Endothelial cell of umbilical vein (primary cell): ENCODE measurements at regions not wholly inside any gene's neighbourhood (a gene's known extent, or its start where the extent isn't known, plus 50 kb on each side); places are given as distances from the start of the nearest gene placed in this dataset.

Experiments used
- BruUV-seq: library from RNA; stranded (reverse); fragments of 400-500 nt; replicated peaks from 2 replicates; lab custom pipeline; 2021; lab: Mats Ljungman, UMichigan
- CTCF ChIA-PET: fragments of 300-600, 350-600 bp; sonication (Branson Sonifier 250); formaldehyde crosslinking; loops from one replicate; lab custom pipeline; 2021; ENCODE audit warnings: antibody characterized with exemption, inconsistent platforms; lab: Charles Lee
- POLR2A ChIA-PET: fragments of 300-600, 350-600 bp; sonication (Branson Sonifier 250); formaldehyde crosslinking; loops from one replicate; lab custom pipeline; 2021; ENCODE audit warnings: antibody characterized with exemption, inconsistent platforms; lab: Charles Lee
- DNase-seq: peaks from one replicate; pipeline ENCODE4 v3.0.0-alpha.2; 2011; ENCODE audit warnings: low read depth, low spot score
- FAIRE-seq: peaks from 2 replicates; lab custom pipeline; 2011; peaks lifted over from hg19 to GRCh38; lab: Jason Lieb, UNC
- H2AFZ ChIP-seq: 2 replicates; pipeline ENCODE4 v1.6.0; 2012; ENCODE audit warnings: low read depth, low read length, control low read depth, inconsistent platforms
- H3K27ac ChIP-seq: 2 replicates; pipeline ENCODE4 v1.5.1; 2011; ENCODE audit warnings: low read depth, mild to moderate bottlenecking, control low read depth, low read length, moderate library complexity; ENCODE audit not compliant: insufficient read depth
- H3K27me3 ChIP-seq, 2 experiments: 2 replicates each; pipeline versions ENCODE4 v1.6.0 to v1.6.1; 2011; ENCODE audit warnings: low read length in 2 of 2, mixed read lengths in 1 of 2; ENCODE audit not compliant: control insufficient read depth in 2 of 2, insufficient read depth in 2 of 2
- H3K36me3 ChIP-seq, 2 experiments: 2 replicates in 1 of 2; 3 replicates in 1 of 2; pipeline ENCODE4 v1.5.1; 2011; ENCODE audit warnings: low read length in 2 of 2, mild to moderate bottlenecking in 1 of 2, moderate library complexity in 1 of 2; ENCODE audit not compliant: control insufficient read depth in 2 of 2, insufficient read depth in 2 of 2; ENCODE audit errors: extremely low read depth in 1 of 2
- H3K4me1 ChIP-seq: 3 replicates; pipeline ENCODE4 v1.5.1; 2011; ENCODE audit warnings: mild to moderate bottlenecking, low read length; ENCODE audit not compliant: control insufficient read depth, insufficient read depth; ENCODE audit errors: extremely low read depth
- H3K4me2 ChIP-seq: 2 replicates; pipeline ENCODE4 v1.6.1; 2011; ENCODE audit warnings: low read length, control low read depth, mixed read lengths; ENCODE audit not compliant: insufficient read depth
- H3K4me3 ChIP-seq, 3 experiments: fragments of 200-600 bp in 1 of 3; sonication (generic), shearing (Covaris generic) in 1 of 3; replicated peaks in 1 of 3; 2 replicates each; pipeline ENCODE4 v1.5.1; 2011 to 2016; ENCODE audit warnings: control low read depth in 3 of 3, low read length in 3 of 3, mild to moderate bottlenecking in 2 of 3, inconsistent platforms in 1 of 3, low read depth in 1 of 3, moderate library complexity in 1 of 3; ENCODE audit not compliant: insufficient read depth in 1 of 3
- H3K79me2 ChIP-seq: 2 replicates; pipeline ENCODE4 v1.6.0; 2012; ENCODE audit warnings: low read length, inconsistent platforms; ENCODE audit not compliant: control insufficient read depth, insufficient read depth
- H3K9ac ChIP-seq: replicated peaks from 2 replicates; pipeline ENCODE3; 2011; ENCODE audit warnings: low read length, control low read depth; ENCODE audit not compliant: insufficient read depth; ENCODE audit errors: extremely low read depth
- H3K9me1 ChIP-seq: replicated peaks from 3 replicates; pipeline ENCODE4 v1.6.0; 2011; ENCODE audit warnings: mild to moderate bottlenecking, low read length; ENCODE audit not compliant: control insufficient read depth, insufficient read depth; ENCODE audit errors: extremely low read depth
- H3K9me3 ChIP-seq: replicated peaks from 2 replicates; pipeline ENCODE4 v1.5.1; 2012; ENCODE audit warnings: low read length, inconsistent platforms; ENCODE audit not compliant: control insufficient read depth, insufficient read depth
- H4K20me1 ChIP-seq: replicated peaks from 2 replicates; pipeline ENCODE3; 2011; ENCODE audit warnings: mild to moderate bottlenecking, low read length; ENCODE audit not compliant: control insufficient read depth, insufficient read depth; ENCODE audit errors: extremely low read depth
- CTCF ChIP-seq, 2 donors: IDR thresholded peaks; 1 replicate in 1 of 2; 2 replicates in 1 of 2; pipeline ENCODE4 v1.5.1; 2011; ENCODE audit warnings: low read length in 2 of 2, mild to moderate bottlenecking in 2 of 2, moderate library complexity in 2 of 2, control low read depth in 1 of 2, inconsistent platforms in 1 of 2, low read depth in 1 of 2; ENCODE audit not compliant: insufficient read depth in 1 of 2; ENCODE audit errors: extremely low read depth in 1 of 2
- EZH2 ChIP-seq: IDR thresholded peaks from 2 replicates; pipeline ENCODE4 v1.6.1; 2012; ENCODE audit warnings: borderline replicate concordance, low read depth, mild to moderate bottlenecking, moderate library complexity, low read length, inconsistent platforms; ENCODE audit not compliant: severe bottlenecking
- FOS ChIP-seq: IDR thresholded peaks from 2 replicates; pipeline ENCODE4 v1.6.1; 2011; ENCODE audit warnings: mild to moderate bottlenecking, low read length, moderate library complexity, borderline replicate concordance; ENCODE audit not compliant: insufficient read depth
- GATA2 ChIP-seq: IDR thresholded peaks from 2 replicates; pipeline ENCODE4 v1.7.0; 2011; ENCODE audit warnings: low read depth, mild to moderate bottlenecking, moderate library complexity, mixed read lengths, low read length; ENCODE audit not compliant: insufficient read length, insufficient read depth
- JUN ChIP-seq: IDR thresholded peaks from 2 replicates; pipeline ENCODE4 v1.6.1; 2011; ENCODE audit warnings: borderline replicate concordance, low read depth; ENCODE audit not compliant: insufficient read length, insufficient read depth
- MAX ChIP-seq: IDR thresholded peaks from 2 replicates; pipeline ENCODE4 v1.6.1; 2011; ENCODE audit not compliant: insufficient read depth, insufficient read length
- MYC ChIP-seq: IDR thresholded peaks from one replicate; pipeline ENCODE4 v1.6.1; 2011; ENCODE audit warnings: mild to moderate bottlenecking, low read depth, low read length
- POLR2A ChIP-seq: IDR thresholded peaks from 2 replicates; pipeline ENCODE4 v1.6.1; 2012; ENCODE audit warnings: low read depth, mild to moderate bottlenecking, control low read depth, low read length
- POLR2AphosphoS5 ChIP-seq: IDR thresholded peaks from 2 replicates; pipeline ENCODE4 v1.6.1; 2012; ENCODE audit warnings: low read depth, mild to moderate bottlenecking, control low read depth, low read length, moderate library complexity; ENCODE audit not compliant: insufficient read depth
- dilution Hi-C: fragments of 300-500 bp; cut with MboI; formaldehyde crosslinking; loops from one replicate; pipeline ENCODE4 v1.15.0; 2019; ENCODE audit warnings: low sequenced_read_pairs; ENCODE audit not compliant: extremely low pct_ligation_motif_present
- intact Hi-C: fragments of 100-400 bp; cut with micrococcal nuclease; formaldehyde crosslinking; loops from one replicate; pipeline ENCODE4 v1.10.0; 2022

- no peaks in the 10 kb centered on the region for H3K36me3 ChIP-seq
- TF ChIP-seq POLR2AphosphoS5 (no peak), EZH2 (no peak), JUN (no peak), FOS (no peak), CTCF (IDR thresholded peaks at IDR 0.05; ENCODE audit: extremely low read depth in 1 of 2, insufficient read depth in 1 of 2, low read depth in 1 of 2, low read length in 2 of 2) (no peak), GATA2 (no peak), POLR2A (no peak), MAX (no peak), MYC (no peak)
- ChIA-PET POLR2A (no interaction called here), CTCF (interaction anchor here (1.4 kb wide), 1 partner anchor 12 kb away, joined by 3 read pairs; no protein-coding TSS in a partner anchor)
- no peaks in the 10 kb centered on the region for H3K79me2 ChIP-seq
- intact Hi-C loops = no loop called here
- no peaks in the 10 kb centered on the region for H4K20me1 ChIP-seq
- H3K9me1 ChIP-seq = no peaks in the 10 kb centered on the region
- dilution Hi-C loops = no loop called here
- no peak overlapping the region for H2AFZ ChIP-seq
- DNase-seq (no peak), FAIRE-seq (no peak)
- H3K9me3 ChIP-seq = no peaks in the 10 kb centered on the region
- no peak overlapping the region for H3K27ac ChIP-seq
- H3K4me1 ChIP-seq = no peaks in the 10 kb centered on the region
- H3K27me3 ChIP-seq = no peaks in the 10 kb centered on the region
- no peak overlapping the region for H3K9ac ChIP-seq
- H3K4me2 ChIP-seq = no peak overlapping the region
- H3K4me3 ChIP-seq = no peak overlapping the region
- BruUV-seq = no TSS peak
Observed at GRCh38 chr7:98470485-98471240, 69.8 kb upstream of the BAIAP2L1 start.
